GM18951 (cell line): ENCODE measurements at regions not wholly inside any gene's neighbourhood (a gene's known extent, or its start where the extent isn't known, plus 50 kb on each side); places are given as distances from the start of the nearest gene placed in this dataset.

Experiments used
- POLR2A ChIP-seq: IDR thresholded peaks from 4 replicates; pipeline ENCODE4 v1.6.1; 2011; ENCODE audit warnings: mild to moderate bottlenecking; ENCODE audit not compliant: insufficient read length, insufficient read depth; ENCODE audit errors: extremely low read depth
- in situ Hi-C: fragments of 300-500 bp; cut with MboI; formaldehyde crosslinking; loops from one replicate; pipeline ENCODE4 v1.12.0; 2022; ENCODE audit warnings: low sequenced_read_pairs, mixed read lengths, inconsistent platforms; ENCODE audit not compliant: unreplicated experiment

- TF ChIP-seq POLR2A: no peak
- in situ Hi-C loops: no loop called here
Measured at GRCh38 chr4:65193985-65194384, 476.3 kb downstream of the EPHA5 start.

- TF ChIP-seq POLR2A: no peak
- in situ Hi-C loops: no loop called here
Measured at GRCh38 chr4:65190780-65191179, 479.5 kb downstream of the EPHA5 start.

GRCh38 chr4:65175585-65175984 is 494.7 kb downstream of the EPHA5 start:
- TF ChIP-seq POLR2A: no peak
- in situ Hi-C loops: no loop called here

GRCh38 chr4:65170768-65171514 is 499.3 kb downstream of the EPHA5 start:
- in situ Hi-C loops: no loop called here
- TF ChIP-seq POLR2A: no peak

GRCh38 chr4:65167719-65168118 is 502.6 kb downstream of the EPHA5 start:
- in situ Hi-C loops: no loop called here
- no peak for TF ChIP-seq POLR2A

GRCh38 chr4:65152205-65152604 is 518.1 kb downstream of the EPHA5 start:
- in situ Hi-C loops: no loop called here
- no peak for TF ChIP-seq POLR2A

- in situ Hi-C loops: no loop called here
- no peak for TF ChIP-seq POLR2A
Measured at GRCh38 chr4:65139998-65140397, 530.3 kb downstream of the EPHA5 start.

- TF ChIP-seq POLR2A: no peak
- in situ Hi-C loops: no loop called here
Measured at GRCh38 chr4:65126200-65126599, 544.1 kb downstream of the EPHA5 start.

GRCh38 chr4:65120287-65120686 is 550.0 kb downstream of the EPHA5 start:
- in situ Hi-C loops: no loop called here
- TF ChIP-seq POLR2A: no peak

GRCh38 chr4:65102419-65102818 is 567.9 kb downstream of the EPHA5 start:
- TF ChIP-seq POLR2A: no peak
- in situ Hi-C loops: no loop called here

GRCh38 chr4:65096630-65097029 is 573.7 kb downstream of the EPHA5 start:
- TF ChIP-seq POLR2A: no peak
- in situ Hi-C loops: no loop called here

- in situ Hi-C loops: no loop called here
- TF ChIP-seq POLR2A: no peak
Measured at GRCh38 chr4:65089666-65090065, 580.6 kb downstream of the EPHA5 start.

GRCh38 chr4:65083076-65083475 is 587.2 kb downstream of the EPHA5 start:
- in situ Hi-C loops: no loop called here
- TF ChIP-seq POLR2A: no peak

- in situ Hi-C loops: no loop called here
Measured at GRCh38 chr4:65071564-65071963, 598.7 kb downstream of the EPHA5 start.

More at GRCh38 chr4:65071564-65071963, 598.7 kb downstream of the EPHA5 start:
- TF ChIP-seq POLR2A: no peak
